ENCODE measurements at regions not wholly inside any gene's neighbourhood (a gene's known extent, or its start where the extent isn't known, plus 50 kb on each side); places are given as distances from the start of the nearest gene placed in this dataset.
"Not testable (repeated sequence)": the region's sequence is repeated elsewhere in the genome, so short reads cannot be mapped to it uniquely, and the experiment has no call there.

DNA sequence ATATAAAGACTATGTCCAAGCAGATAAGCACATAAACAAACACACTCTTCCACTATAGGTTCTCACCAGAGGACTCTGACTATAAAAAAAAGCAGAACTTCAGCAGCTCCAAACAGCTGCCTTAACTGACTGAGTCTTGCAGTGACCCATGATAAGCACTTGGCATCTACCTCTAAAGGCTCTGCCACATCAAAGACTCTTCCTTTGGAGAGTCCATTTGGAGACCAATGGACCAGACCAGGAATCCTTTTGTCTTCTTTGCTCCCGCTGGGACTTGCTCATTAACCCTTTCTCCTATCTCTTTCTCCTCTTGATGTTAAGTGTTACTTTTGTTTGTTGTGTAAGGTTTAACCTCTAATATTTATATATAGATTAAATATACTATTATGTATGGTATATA, 424.1 kb downstream of the RSL24D1 start:
- peak; percentile 1 for DNase-seq (ENCODE audit: low read depth)
- TF ChIP-seq POLR2A (IDR thresholded peaks at IDR 0.05; ENCODE audit: extremely low read depth, insufficient read length) (no peak), MAX (IDR thresholded peaks at IDR 0.05; ENCODE audit: low read depth, low read length) (no peak), MYC (IDR thresholded peaks at IDR 0.05; ENCODE audit: low read depth, low read length) (no peak), CTCF (IDR thresholded peaks at IDR 0.05; ENCODE audit: low read depth, low read length) (no peak)
- H3K4me3 ChIP-seq (ENCODE audit: low read depth, low read length): no peak overlapping the region

- not testable (repeated sequence) for DNase-seq (ENCODE audit: low read depth); H3K4me3 ChIP-seq (ENCODE audit: low read depth, low read length)
Observed at GRCh38 chr15:54749461-54749860, 447.3 kb downstream of the RSL24D1 start.

DNA sequence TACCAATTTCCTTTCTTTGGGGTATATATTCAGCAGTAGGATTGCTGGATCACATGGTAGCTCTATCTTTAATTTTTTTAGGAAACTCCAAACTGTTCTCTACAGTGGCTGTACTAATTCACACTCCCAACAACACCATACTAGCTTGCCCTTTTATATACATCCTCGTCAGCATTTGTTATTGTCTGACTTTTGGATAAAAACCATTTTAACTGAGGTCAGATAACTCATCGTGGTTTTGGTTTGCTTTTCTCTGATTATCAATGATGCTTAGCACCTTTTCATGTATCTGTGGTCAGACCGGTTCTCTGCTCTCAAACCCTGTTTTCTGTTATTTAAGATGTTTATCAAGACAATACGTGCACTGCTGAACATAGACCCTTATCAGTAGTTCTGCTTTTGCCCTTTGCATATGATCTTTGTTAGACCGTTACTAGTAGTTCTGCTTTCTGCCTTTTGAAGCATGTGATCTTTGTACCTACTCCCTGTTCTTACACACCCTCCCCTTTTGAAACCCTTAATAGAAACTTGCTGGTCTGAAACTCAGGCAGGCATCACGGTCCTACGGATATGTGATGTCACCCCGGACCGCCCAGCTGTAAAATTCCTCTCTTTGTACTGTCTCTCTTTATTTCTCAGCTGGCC, 474.3 kb downstream of the RSL24D1 start:
- peak; percentile 8 for DNase-seq (ENCODE audit: low read depth)
- no peak for TF ChIP-seq POLR2A (IDR thresholded peaks at IDR 0.05; ENCODE audit: extremely low read depth, insufficient read length)
- no peak overlapping the region for H3K4me3 ChIP-seq (ENCODE audit: low read depth, low read length)

DNA sequence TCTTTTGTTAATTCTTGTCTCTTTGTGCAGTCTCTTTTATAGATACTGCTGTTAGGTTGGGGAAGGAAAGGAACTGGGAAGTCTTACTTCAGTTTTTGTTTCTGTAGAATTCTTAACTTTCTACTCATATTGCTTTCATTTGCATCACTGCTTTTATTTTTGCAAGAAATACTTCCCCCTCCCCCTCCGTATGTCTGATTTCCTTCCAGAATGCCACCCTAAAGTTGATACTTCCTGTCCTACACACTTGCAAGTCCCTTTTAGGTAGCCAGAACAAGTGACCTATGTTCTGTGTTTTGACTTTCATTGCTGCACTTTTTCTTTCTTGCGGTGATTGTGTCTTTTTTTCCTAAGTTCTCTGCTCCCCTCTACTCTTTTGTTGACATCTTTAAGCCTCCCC, 477.4 kb downstream of the RSL24D1 start:
- H3K4me3 ChIP-seq (ENCODE audit: low read depth, low read length): no peak overlapping the region
- TF ChIP-seq POLR2A (IDR thresholded peaks at IDR 0.05; ENCODE audit: extremely low read depth, insufficient read length): no peak
- no peak for TF ChIP-seq MAX (IDR thresholded peaks at IDR 0.05; ENCODE audit: low read depth, low read length)
- TF ChIP-seq CTCF (IDR thresholded peaks at IDR 0.05; ENCODE audit: low read depth, low read length): no peak
- TF ChIP-seq MYC (IDR thresholded peaks at IDR 0.05; ENCODE audit: low read depth, low read length): no peak
- DNase-seq (ENCODE audit: low read depth): no peak

- no peak for TF ChIP-seq MAX (IDR thresholded peaks at IDR 0.05; ENCODE audit: low read depth, low read length)
- TF ChIP-seq MYC (IDR thresholded peaks at IDR 0.05; ENCODE audit: low read depth, low read length): no peak
- no peak for TF ChIP-seq POLR2A (IDR thresholded peaks at IDR 0.05; ENCODE audit: extremely low read depth, insufficient read length)
- no peak for TF ChIP-seq CTCF (IDR thresholded peaks at IDR 0.05; ENCODE audit: low read depth, low read length)
Observed at GRCh38 chr15:54707805-54708752, 488.7 kb downstream of the RSL24D1 start.

DNA sequence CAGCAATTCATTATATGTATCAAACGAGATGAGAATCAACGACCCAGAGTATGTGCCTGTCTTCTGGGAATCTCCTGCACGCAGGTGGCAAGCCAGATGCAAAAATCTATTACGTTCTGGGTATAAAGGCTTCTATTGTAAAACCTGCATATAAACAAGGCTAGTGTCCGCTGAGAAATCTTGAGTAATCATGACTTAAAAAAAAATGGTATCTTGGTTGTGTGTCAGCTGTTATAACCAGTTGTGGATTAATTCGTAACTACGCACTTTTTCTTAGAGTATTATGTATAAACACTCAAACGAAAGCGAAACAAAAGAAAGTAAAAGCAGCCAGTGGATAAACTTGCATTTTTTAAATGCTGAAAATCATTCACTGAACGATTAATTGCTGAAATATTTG, 509.1 kb downstream of the RSL24D1 start:
- H3K4me3 ChIP-seq (ENCODE audit: low read depth, low read length): no peak overlapping the region
- DNase-seq (ENCODE audit: low read depth): no peak
- TF ChIP-seq POLR2A (IDR thresholded peaks at IDR 0.05; ENCODE audit: extremely low read depth, insufficient read length) (no peak), MYC (IDR thresholded peaks at IDR 0.05; ENCODE audit: low read depth, low read length) (no peak), MAX (IDR thresholded peaks at IDR 0.05; ENCODE audit: low read depth, low read length) (no peak), CTCF (IDR thresholded peaks at IDR 0.05; ENCODE audit: low read depth, low read length) (no peak)

More at GRCh38 chr15:54707805-54708752, 488.7 kb downstream of the RSL24D1 start:
- no peak for DNase-seq (ENCODE audit: low read depth)
- H3K4me3 ChIP-seq (ENCODE audit: low read depth, low read length): no peak overlapping the region

Measured in NB4 (cell line).